HTERT RPE-1 (cell line): ENCODE measurements at regions not wholly inside any gene's neighbourhood (a gene's known extent, or its start where the extent isn't known, plus 50 kb on each side); places are given as distances from the start of the nearest gene placed in this dataset.
"Not testable (repeated sequence)": the region's sequence is repeated elsewhere in the genome, so short reads cannot be mapped to it uniquely, and the experiment has no call there.

Experiments used
- in situ Hi-C: fragments of 300-500 bp; cut with MboI; formaldehyde crosslinking; loops from 4 replicates; pipeline ENCODE4 v1.14.3; 2020; ENCODE audit warnings: low sequenced_read_pairs

DNA sequence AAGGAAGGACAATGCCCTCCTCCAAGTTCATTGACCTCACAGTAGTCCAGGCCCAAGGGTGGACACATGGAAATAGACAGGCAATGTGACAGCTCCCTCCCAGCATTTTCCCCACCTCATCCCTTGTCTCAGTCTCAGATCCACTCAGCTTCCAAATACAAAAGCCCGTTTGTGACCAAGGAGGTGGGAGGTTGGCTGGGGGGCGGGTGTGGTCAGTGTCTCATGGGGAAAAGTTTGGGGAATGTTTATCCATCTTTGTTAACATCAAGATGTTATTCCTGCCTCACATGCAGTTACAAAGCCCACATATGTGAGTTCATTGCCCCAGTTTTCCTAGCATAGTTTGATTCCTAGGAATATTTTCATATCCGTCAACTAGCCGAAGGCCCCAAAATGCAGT is 338.5 kb upstream of the PPP2R3A start:
- in situ Hi-C loops = no loop called here

DNA sequence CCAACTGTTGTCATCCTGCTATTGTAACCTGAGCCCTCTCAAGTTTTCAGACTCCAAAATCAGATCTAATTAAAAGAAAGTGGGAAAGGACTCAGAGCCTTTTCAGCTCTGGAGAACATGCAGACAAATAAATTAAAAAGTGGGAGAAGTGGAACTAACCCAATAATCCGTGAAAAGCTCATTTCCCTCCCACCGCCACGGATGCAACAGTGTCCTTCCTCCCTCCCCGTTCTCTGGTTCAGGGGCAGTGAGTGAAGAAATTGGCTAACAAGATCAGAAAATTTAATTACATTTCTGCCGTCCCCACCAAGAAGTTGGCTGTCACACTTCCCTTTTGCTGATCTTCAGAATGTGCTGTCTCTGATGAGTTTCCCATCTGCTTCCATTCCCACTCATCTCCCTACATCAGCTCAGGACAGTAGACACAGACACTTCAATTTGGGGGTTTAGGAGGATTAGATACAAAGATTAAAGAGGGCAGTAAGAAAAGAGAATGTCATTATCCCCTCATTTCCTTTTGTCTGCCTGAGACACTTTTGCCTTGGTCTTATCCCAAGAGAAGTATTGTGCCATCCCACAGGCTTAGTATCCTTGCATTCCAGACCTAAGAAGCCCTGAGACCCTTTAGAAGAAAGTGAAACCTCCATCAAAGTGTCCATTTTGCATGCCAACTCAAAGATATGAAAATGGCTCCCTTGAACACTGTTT is 335.7 kb upstream of the PPP2R3A start:
- in situ Hi-C loops = no loop called here

GRCh38 chr3:135632556-135633065 is 332.9 kb upstream of the PPP2R3A start:
- in situ Hi-C loops = no loop called here

DNA sequence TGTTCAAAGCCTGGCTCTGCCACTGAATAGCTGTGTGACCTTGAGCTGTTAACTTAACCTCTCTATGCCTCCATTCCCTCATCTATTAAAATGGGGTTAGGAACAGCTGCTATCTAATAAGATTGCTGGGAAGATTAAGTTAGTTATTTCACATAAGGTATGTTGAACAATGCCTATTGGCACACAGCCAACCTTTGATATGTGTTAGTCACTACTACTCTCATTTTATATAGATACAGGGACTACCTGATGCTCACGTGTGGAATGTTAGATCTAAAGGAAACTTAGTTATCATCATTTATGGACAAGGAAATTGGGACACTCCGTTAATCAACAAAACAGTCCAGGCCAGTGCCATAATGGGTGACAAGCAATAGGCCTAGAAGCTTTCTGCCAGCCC is 332.4 kb upstream of the PPP2R3A start:
- in situ Hi-C loops = no loop called here

GRCh38 chr3:135636596-135636995 is 328.9 kb upstream of the PPP2R3A start:
- in situ Hi-C loops = no loop called here

DNA sequence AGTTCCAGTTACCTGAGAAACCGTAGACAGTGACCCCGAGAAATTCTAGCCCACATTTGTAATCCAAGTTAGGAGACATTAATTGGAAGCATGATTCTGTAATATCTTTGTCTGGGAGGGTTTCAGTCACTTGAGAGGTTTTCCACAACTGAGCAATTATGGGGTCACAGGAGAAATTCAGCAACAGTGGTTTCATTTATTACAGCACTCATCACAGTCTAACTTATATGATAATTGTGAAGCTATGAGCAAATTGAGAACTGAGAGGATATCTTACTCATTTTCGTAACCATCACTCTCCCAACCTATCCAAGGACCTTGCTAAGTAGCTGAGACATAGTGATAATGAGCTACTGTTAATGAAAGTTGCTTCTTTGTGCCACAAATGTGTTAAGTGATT is 328.5 kb upstream of the PPP2R3A start:
- in situ Hi-C loops = no loop called here

- in situ Hi-C loops = no loop called here
Measured at GRCh38 chr3:135641761-135642160, 323.8 kb upstream of the PPP2R3A start.

DNA sequence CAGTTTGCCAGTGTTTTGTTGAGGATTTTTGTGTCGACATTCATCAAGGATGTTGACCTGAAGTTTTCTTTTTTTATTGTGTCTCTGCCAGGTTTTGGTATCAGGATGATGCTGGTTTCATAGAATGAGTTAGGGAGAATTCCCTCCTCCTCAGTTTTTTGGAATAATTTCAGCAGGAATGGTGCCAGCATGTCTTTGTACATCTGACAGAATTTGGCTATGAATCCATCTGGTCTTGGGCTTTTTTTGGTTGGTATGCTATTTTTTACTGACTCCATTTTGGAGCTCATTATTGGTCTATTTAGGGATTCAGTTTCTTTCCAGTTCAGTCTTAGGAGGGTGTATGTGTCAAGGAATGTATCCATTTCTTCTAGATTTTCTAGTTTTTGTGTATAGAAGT is 320.0 kb upstream of the PPP2R3A start:
- in situ Hi-C loops = no loop called here

- in situ Hi-C loops = no loop called here
Measured at GRCh38 chr3:135646873-135647272, 318.7 kb upstream of the PPP2R3A start.

GRCh38 chr3:135649361-135649760 is 316.2 kb upstream of the PPP2R3A start:
- in situ Hi-C loops = no loop called here

GRCh38 chr3:135650309-135650708 is 315.2 kb upstream of the PPP2R3A start:
- in situ Hi-C loops = no loop called here

- in situ Hi-C loops = no loop called here
Measured at GRCh38 chr3:135652388-135652787, 313.1 kb upstream of the PPP2R3A start.

GRCh38 chr3:135655328-135655727 is 310.2 kb upstream of the PPP2R3A start:
- in situ Hi-C loops = no loop called here

GRCh38 chr3:135658451-135658850 is 307.1 kb upstream of the PPP2R3A start:
- in situ Hi-C loops = not testable (repeated sequence)

DNA sequence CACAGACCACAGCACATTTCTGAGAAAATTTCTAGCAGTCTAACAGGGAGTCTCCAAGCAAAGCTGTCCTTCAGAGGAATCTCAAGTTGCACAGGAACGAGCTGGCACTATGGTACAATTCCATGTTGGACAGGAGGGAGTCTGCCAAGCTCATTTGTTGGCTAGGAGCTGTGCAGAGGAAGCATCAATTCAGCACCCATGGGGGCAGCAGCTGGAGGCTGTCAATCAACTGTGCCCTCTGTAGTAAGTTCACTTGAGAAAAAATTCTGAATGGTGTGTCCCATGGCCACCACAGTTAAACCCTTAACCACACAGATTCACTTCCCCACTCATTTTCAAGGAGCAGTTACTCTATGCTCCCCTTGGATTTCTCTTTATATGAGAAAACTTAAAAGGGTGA is 298.5 kb upstream of the PPP2R3A start:
- in situ Hi-C loops = no loop called here

DNA sequence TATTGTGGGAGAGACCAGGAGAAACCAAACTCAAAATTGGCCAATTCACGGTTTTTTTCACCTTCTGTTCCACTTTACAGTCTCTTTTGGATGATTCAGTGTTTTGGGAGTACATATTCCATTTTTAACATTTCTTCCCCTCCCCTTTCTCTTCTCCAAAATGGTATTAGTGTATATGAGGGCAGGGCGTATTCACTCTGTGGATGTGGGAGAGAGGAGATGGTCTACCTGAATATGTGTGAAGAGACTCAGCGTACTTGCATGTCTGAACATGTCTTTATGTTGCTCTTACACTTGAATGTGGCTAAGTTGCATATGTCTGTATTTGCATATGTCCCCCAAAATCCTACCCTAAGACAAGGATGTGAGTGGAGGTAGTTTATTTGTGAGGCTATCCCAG is 291.0 kb upstream of the PPP2R3A start:
- in situ Hi-C loops = no loop called here

DNA sequence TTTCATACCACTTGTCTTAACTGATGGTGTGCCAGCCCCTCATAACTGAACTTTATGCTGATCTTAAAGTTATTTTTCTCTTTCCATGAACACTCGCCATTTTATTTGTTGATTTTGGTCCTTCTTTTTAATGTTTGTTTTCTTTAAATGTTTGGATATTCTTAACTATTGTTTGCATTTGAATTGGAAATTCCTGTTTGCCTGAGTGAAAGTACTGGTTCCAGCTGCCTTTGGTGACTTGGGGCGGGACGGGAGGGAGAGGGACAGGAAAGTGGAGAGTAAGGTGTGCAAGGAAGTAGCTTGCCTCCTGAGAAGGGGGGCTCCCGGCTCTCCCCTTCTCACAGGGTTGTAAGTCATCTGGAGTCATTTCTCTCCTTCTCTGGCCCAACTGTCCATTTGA is 287.1 kb upstream of the PPP2R3A start:
- in situ Hi-C loops = no loop called here

DNA sequence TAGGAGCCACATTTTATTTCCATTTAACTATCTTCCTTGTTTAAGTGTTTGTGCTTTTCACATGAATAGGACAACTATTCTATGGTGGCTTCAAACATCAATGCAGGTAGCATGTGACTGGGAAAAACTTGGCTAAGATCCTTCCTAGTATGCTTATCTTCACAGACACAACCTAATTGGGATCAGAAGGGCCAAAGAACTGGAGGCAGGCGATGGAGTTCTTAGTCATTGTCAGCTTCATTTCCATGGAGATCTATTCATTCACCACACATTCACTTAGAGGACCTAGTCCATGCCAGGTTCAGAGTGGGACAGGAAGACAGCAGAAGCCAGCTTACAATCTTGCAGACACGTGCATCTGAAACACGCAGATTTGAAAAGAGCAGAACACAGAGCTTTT is 277.5 kb upstream of the PPP2R3A start:
- in situ Hi-C loops = no loop called here

GRCh38 chr3:135690664-135691063 is 274.9 kb upstream of the PPP2R3A start:
- in situ Hi-C loops = no loop called here

DNA sequence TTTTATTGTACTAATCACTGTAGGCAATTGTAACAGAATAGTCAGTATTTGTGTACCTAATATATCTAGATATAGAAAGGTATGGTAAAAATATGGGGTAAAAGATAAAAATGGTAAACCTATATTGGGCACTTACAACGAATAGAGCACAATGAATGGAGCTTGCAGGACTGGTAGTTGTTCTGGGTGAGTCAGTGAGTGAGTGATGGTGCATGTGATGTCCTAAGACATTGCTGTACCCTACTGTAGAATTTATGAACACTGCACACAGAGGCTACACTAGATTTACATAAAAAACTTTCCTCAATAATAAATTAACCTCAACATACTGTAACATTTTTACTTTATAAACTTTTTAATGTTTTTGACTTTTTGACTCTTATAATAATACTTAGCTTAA is 274.3 kb upstream of the PPP2R3A start:
- in situ Hi-C loops = no loop called here

- in situ Hi-C loops = no loop called here
Measured at GRCh38 chr3:135694142-135694541, 271.4 kb upstream of the PPP2R3A start.

DNA sequence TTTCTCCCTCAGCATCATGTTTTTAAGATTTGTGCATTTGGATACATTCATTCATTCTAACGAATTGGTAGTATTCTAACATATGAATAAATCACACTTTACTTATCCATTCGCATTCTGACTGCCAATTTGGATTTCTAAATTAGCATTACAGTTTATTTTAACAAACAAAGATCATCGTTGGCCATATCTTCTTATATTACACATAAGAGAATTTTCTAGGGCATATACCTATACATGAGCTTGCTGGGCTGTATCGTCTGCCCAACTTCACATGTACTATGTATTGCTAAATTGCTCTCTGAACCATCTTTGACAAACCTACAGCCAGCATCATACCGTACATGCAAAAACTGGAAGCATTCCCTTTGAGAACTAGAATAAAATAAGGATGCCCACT is 265.8 kb upstream of the PPP2R3A start:
- in situ Hi-C loops = no loop called here

- in situ Hi-C loops = no loop called here
Measured at GRCh38 chr3:135706758-135707375, 258.7 kb upstream of the PPP2R3A start.
